NCI-H2227 (cell line): ENCODE measurements at regions not wholly inside any gene's neighbourhood (a gene's known extent, or its start where the extent isn't known, plus 50 kb on each side); places are given as distances from the start of the nearest gene placed in this dataset.

Experiments used
- DNase-seq: peaks from one replicate; lab custom pipeline; 2025; ENCODE audit not compliant: unreplicated experiment; lab: John Stamatoyannopoulos, UW

DNA sequence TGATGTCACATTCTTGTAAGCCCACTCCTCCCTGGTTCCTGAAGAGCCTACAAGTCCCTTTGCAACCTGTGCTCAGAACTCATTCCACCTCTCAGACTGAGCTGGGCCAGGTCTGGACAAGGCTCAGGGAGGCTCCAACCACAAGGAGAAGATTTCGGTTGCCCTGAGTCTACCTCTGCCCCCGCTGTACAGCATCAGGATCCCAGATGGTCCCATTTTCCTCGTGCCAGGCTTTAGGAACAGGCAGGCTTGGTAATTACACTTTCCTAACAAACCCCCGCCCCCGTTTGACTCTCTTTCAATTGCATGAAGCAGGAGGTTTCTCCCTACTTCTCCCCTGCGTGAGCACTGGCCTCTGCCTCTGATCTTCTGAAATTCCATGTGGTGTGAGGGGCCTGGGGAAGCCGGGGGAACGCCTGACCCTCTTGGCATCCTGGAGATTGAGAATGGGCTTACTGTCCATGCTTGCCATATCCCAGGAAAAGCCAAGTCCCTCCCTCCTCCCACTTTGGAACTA, 86.9 kb upstream of the CTNNA1 start:
- no peak for DNase-seq

DNA sequence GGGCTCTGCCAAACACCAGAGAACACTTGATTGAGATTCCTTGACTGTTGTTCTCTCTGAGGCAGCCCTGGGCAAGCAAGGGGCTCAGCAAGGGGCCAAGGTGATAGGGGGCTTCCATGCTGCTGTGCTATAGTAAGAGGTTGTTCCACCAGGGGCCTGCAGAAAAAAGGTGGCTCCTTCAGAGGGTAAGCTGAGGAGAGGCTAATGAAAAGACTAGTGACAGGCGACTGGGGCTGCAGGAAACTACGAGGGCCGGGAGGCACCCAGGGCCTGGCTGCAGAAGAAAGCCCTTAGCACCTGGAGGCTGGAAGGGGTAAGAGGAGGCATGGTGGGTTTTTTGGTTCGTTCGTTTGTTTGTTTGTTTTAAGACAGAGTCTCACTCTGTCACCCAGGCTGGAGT, 88.0 kb upstream of the CTNNA1 start:
- no peak for DNase-seq

DNA sequence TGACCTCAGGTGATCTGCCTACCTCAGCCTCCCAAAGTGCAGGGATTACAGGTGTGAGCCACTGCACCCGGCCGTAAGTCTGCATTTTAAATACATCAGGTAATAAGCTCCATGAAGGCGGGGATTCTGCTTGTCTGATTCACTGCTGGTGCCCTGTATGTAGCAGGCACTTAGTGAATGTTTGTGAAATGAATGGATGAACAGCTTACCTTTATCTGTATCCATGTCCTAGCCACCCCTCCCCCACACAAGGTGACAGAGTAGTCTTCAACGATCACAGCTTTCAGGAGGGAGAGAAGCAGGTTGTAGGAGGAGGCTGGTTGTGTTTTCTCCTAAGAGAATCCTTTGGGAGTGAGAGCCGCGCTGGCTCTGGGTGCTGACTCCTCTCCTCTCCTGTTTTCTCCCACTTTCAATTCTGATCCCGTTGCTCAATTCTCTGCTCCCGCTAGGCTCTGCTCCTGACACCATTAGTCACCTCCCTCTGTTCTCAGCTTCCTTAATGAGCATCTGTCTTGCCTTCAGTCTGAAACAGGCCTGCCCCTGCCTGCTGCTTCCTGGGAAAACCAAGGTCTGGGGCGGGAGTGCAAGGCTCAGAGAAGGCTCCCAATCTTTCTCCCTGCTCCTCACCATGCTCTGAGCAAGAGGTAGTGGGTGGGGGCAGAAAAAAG, 88.8 kb upstream of the CTNNA1 start:
- no peak for DNase-seq

DNA sequence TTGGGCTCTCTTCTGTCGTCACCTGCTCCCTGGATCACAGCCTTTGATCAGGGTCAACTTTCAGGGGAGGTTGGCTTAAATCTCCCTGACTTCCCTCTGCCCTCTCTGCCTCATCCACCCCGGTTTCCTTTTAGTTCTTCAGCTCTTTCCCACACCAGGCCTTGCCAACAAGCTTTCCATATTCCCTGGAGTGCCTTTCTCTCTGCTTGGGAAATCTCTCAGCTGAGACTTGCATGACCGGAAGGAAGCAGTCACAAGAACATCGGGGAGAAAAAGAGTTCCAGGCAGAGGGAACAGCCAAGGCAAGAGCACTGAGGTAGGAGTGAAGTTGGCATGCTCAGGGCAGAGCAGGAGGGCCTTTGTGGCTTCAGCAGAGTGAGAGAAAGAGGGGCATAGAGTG, 88.4 kb upstream of the HSPA9 start:
- no peak for DNase-seq

DNA sequence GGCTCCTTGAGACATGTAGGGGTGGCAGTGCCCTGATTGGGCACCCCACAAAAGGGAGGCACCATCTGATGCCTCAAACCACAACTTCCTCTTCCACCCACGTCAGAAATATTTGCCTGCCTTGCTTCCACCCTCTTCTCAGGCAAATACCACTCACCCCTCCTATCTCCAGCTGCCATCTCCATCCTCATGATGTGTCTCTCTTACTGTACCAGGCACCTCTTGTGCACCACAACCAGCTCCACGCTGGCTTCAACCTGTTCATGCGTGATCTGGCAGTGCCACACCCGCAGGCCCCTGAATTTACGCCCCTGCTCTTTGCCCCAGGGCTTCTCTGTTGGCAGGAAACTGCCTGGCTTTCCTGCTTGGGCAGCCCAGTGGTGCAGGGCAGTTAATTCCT, 87.8 kb upstream of the HSPA9 start:
- DNase-seq: no peak

DNA sequence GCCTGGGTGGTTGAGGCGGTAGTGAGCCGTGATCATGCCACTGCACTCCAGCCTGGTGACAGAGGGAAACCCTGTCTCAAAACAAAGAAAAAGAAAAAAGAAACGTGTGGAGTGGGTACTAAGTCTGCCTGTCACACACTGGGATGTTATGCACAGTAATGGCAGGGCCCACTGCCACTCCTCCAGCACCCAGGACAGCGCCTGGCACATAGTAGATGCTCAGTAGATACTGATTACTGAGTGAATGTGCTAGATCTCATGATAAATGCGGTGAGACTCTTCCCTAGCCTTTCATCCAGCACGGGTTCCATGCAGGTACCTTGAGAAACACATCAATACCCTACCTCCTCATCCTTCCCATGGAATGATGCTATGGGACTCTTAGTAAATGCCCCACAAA, 87.4 kb upstream of the HSPA9 start:
- no peak for DNase-seq

DNA sequence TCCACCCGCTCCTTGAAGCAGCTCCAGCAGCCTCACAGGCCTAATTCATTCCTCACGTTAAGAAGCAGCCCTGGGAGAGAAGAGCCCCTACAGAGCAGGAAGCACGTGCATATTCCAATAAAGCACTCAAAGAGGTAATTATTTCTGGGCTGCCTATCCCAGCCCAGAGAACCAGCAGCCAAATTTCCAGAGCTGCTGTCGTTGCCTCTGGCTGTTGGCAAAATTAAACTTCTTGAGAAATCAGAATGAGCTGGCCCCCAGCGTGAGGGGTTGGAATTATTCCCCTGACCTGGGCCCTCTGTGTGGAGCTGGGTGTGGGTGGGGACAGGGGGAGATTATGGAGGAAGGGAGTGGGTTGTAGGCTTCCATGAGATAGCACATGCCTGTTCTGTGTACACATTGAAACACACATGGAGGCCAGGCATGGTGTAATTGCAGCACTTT, 86.8 kb upstream of the HSPA9 start:
- peak; percentile 21 for DNase-seq

DNA sequence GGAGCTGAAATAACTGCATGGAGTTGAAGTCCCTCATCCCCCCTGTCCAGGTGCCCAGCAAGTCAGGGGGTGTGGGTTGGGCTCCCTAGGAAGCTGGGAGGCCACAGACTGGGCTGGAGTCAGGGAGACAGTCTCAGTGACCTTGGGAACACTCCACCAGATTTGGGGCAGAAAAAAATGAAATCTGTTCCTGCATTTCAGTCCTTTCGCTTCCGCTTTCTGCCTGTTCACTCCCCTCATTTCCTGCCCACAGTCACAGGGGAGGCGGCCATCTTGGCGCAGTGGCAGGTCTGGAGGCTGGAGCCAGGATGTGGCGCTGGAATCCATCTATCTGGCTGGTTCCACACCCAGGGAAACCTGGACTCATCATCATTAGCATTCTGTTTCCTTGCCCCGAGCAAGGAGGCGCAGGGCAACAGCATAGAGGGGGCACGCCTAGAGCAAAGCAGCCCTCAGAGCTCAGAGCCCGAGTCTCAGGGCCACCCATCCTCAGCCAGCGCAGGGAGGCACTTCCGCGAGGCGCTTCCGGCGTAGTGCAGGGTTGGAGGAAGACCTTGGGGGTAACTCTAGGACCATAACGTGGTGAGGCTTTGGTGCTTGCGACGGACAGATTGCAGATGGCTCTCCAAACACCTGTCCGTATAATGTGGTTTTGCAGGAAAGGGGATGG, 86.2 kb upstream of the HSPA9 start:
- DNase-seq: no peak

DNA sequence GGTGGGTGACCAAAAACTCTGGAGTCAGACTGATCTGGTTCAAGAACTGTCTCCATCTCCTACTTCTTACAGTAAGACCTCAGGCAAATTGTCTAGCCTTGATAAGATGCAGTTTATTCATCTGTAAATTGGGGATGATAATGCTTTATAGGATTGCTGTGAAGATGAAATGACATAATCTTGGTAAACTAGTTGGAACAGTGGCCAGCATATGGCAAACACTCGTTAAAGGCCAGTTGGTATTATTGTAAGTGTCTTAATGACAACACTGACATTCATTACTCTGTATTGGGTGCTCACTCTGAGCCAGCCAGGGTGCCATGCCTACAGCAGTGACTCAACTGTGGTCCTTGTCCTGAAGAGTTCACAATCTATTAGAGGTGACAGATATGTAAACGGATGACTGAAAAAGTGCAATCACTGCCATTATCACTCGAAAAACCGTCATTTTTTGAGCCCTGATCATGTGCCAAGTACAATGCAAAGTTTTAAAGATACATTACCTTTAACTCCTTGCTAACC, 84.9 kb upstream of the HSPA9 start:
- no peak for DNase-seq

DNA sequence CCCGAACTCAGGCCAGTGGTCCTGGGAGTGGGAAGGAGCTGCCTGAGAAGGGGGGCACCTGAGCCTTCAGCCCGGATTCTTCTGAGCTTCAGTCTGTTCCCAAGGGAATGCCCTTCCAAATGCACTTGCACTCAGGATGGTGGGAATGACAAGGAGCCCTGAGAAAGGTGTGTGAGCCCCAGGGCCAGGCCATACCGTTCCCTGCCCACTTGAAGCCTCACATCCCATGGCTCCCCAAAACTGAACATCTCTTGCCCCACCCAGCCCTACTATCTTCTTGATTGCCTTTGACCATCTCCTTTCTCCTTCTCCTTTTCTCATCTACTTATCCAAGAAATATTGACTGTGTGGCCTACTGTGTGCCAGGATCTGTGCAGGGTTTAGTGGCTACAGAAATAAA, 84.4 kb upstream of the HSPA9 start:
- DNase-seq: no peak

DNA sequence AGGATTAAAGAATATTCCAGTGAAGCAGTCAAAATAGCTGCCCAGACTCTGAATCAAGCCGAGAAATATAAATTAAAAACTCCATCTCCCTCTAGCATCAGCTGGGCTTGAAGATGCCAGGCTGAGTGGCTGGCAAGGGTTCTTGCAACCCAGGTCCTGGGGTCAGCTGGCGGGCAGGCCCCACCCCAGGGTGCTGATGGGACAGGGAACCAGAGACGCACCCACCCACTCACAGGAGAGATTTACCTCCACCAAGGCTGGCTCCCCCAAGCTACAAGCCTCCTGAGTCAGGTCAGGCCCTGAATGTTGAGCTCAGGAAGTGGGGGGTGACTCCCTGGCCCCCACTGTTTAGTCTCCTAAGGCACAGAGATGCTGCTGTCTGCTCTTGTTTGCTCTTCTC, 83.9 kb upstream of the HSPA9 start:
- no peak for DNase-seq

DNA sequence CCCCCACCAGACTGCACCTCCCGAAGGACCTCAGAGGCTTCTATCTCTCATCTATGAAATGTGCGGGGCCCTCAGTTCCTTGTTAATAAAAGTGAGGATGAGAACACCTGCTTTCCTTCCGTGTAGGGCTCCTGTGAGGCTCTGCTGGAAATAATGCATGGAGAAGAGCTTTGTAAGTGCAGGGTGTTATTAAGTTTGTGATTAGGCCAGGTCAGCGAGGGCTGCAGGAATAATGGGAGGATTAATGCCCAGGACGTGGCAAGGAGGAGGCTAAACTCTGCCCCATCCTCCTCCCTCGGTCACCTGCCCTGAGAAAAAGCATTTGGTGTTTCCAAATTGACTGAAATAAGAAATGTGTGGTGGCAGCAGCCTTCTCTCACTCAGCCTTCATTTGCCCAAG, 83.5 kb upstream of the HSPA9 start:
- DNase-seq: peak; percentile 57

DNA sequence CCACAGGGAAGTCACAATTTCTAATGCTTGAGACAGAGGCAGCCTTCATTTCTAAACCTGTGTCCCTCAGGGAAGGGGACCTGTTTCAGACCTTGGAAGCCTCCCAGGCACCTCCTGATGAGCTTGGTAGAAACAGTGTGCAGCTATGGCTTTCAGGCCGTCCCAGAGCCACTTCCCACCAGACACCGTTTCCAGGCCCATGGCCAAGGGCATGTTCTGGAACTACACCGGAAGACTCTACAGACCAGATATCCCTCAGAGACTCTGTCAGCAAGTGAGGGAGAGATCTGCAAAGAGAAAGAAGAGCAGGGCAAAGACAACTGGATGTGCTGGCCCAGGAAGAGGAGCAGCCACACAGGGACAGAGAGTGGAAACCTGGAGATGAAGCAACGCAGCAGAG, 82.2 kb upstream of the HSPA9 start:
- DNase-seq: no peak

DNA sequence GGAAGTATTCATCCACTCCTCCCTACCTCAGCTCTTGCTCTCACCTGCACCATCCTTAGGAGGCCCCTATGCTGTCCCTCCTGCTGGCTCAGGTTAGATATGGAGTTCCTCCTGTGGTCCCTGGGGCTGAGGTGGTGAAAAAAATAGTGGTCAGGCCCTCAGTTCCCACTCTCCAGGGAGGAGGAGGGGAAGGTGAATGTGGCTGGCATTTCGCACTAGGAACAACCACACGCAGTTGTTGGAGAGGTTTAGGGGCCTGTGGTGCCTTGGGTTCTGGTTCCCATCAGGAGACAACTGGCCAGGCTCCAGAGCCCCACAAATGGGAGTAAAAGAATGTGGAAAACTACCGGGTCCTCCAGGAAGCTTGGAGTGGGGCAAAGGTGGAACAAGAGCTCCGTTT, 81.7 kb upstream of the HSPA9 start:
- DNase-seq: no peak

DNA sequence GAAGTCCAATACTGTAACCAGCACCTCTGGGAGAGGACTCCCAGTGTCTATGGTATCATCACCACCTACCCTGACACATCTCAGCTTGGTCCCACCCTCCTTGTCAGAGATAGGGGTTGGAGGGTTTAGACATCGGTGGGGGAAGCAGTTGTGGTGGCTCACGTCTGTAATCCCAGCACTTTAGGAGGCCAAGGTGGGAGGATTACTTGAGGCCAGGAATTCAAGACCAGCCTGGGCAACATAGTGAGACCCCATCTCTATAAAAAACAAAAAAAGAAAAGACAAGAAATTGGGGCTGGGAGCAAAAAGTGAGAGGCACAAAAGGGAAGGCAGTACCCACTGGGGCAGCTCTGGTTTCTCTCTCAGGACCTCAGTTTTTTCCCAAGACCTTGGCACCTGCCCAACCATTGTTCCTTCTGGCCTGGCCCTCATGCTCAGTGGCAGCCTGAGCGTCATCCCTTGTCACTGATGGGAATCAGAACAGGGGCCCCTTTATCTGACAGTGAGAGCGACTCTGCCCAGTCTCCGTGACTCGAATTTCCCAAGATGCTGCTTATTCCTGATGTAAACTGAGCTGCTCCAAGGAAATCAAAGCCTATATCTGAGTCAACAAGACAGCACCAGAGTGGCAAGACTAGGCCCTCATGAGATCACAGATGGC, 80.5 kb upstream of the HSPA9 start:
- no peak for DNase-seq

DNA sequence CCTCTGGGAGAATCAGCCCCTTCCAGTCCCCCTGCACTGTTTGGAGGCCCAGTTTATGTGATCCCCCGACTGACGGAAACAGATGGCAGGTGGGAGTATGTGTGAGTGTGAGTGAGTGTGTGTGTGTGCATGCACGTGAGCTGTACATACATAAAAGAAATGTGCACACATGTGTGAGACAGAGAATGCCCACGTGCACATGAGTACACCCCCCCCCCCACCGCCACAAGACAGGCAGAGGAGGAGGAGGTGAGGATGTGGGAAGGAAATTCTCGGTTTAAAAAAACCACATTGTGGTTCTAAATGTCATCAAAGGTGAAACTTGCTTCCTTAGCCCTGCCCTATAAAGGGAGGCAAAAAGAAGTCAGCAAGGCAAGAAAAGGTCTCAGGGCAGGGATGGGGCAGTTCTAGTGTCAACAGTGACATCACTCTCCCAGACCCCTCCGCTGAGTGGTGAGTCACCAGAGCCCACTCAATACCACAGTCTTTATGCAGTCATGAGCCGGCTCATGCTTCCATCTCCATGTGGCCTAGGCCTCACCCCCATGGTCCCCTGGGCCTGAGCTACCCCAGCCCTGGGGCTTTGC, 79.2 kb upstream of the HSPA9 start:
- no peak for DNase-seq

DNA sequence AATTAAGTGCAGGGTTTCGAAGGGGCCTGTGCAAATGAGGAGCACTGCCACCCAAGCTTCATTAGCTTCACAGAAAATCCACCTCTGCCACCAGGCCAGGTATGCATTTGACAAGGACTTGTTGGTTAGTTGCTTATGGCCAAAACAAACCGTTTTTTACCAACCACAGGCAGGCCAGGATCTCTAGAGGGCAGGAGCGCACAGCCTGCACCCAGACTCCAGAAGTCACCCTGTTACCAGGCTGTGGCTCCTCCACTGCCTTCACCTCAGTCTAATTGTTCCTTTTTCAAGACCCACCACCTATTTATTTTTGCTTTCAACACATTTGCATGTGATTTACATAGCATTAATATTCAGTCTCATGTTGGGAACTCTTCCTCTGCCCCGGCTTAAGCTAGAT, 78.3 kb upstream of the HSPA9 start:
- no peak for DNase-seq

DNA sequence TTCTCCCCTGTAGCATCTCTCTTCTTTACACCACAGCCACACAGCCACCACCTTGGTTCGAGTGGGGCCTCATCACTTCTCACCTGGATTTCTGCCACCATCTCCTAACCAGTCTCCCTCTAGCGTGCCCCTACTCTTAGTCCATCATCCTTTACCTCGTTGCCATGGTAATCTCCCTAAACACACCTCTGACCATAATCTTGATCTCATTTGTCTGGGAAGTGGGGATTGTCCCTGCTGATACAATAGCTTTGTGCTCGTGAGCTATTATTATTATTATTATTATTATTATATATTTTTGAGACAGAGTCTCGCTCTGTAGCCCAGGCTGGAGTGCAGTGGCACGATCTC, 76.5 kb upstream of the HSPA9 start:
- DNase-seq: peak; percentile 53

DNA sequence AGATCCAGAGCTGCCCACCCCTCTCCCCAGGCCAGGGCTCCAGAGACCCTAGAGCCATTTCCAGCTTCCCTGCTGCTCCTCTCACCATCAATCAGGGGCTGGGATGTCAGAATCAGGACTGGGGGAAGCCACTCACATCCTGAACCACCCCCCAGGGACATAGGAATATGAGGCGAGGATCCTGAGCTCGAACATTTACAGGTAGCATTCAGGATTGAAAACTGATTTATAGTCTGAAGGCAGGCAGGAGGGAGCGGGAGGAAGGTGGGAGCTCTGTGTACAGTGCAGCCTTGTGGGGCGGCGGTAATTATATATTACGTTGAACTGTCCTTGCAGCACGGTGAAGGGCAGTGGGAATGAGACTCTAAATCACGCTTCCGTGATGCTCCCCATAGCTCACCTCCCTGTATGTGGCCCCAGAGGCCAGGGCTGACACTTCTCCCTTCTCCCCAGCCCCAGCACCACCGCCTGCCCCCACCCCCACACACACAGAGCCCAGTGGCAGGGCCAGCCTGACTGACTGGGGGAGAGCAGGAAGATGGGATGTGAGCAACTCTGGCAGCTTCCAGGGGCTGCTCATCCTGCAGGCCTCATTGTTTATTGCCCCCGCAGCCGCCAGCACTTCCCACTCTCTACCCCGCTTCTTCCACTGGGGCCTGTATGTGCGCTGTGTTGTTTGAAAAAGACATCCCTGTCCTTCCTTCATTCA, 76.0 kb upstream of the HSPA9 start:
- DNase-seq: peak; percentile 47

DNA sequence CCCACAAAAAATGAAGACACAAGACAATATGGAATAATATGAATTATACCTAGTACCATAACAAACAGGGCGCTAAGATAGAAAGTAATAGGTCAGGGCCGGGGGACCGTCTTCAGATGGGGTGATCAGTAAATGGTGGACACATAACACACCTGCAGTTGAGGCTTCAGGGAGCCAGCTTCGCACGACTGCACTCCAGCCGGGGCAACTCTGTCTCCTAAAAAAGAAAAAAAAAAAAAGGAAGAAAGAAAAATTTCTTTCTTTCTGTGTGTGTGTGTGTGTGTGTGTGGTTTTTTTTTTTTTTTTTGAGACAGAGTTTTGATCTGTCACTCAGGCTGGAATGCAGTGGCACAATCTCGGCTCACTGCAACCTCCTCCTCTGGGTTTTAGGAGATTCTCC, 75.0 kb upstream of the HSPA9 start:
- DNase-seq: no peak

DNA sequence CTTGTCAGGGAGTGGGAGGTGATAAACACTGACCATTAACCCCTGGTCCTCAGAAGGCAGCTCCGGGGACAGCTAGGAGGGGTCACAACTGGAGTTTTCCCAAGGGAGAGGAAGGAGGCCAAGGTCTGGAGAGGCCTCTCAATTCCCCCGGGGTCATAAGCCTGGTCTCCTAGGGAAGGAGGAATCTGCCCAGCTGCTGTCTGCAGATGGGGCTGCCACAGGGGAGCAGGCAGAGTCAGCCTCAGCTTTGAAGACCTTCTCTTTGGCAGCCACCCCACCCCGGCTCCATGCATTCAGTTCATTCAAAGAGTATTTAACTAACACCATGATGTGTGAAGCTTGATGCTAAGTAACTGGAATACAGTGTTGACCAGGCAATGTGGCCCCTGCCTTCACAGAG, 74.6 kb upstream of the HSPA9 start:
- DNase-seq: no peak
